GM21723 (cell line): ENCODE measurements at regions not wholly inside any gene's neighbourhood (a gene's known extent, or its start where the extent isn't known, plus 50 kb on each side); places are given as distances from the start of the nearest gene placed in this dataset.
"Not testable (repeated sequence)": the region's sequence is repeated elsewhere in the genome, so short reads cannot be mapped to it uniquely, and the experiment has no call there.

ENCODE experiments used
- ATAC-seq: cut with Tn5 transposase; IDR thresholded peaks from one replicate; pipeline ENCODE4 v1.9.1; 2021; ENCODE audit warnings: mild to moderate bottlenecking, moderate library complexity; ENCODE audit not compliant: unreplicated experiment

GRCh38 chr15:35691891-35692867 lies 146.2 kb upstream of the DPH6 start:
- ATAC-seq = no peak

DNA sequence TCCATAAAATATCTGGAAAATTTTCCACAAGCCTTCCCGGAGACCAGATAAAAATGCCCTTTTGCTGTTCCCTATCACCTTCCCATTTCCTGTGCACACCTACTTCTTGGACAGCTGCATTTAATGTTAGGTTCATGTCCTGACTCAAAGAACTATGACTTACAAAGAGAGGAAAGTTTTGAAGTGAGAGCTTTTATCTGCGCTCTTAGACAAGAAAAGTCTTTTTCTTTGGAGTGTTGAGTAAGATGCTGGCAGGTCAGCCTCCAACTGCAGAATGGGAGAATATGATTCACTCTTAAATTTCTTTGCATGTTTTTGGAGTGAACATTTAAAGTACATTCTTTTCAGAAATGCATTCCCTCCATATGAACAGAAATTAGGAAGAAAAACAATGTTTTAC lies 147.3 kb upstream of the DPH6 start:
- no peak for ATAC-seq

DNA sequence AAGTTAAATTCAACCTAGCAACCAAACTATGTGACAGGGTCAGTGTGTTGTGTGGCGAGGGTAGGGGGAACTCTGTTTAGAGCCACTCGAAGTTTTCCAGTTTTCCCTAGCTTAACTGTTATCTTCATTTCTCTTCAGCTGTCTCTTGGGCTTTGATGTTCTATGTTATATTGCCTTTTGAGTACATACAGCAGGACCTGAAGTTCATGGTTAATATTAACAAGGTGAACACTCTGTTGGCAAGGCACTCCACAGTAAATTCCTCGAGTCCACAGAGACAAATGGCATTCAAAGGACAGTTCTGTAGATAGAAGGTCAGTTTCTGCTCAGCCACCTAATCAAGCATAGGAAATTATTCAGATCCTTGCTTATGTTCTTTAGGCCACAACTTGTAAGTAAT lies 147.9 kb upstream of the DPH6 start:
- ATAC-seq = no peak

- no peak for ATAC-seq
These were observed 149.0 kb upstream of the DPH6 start for GRCh38 chr15:35695003-35695402.

GRCh38 chr15:35696767-35697231 lies 150.8 kb upstream of the DPH6 start:
- no peak for ATAC-seq

DNA sequence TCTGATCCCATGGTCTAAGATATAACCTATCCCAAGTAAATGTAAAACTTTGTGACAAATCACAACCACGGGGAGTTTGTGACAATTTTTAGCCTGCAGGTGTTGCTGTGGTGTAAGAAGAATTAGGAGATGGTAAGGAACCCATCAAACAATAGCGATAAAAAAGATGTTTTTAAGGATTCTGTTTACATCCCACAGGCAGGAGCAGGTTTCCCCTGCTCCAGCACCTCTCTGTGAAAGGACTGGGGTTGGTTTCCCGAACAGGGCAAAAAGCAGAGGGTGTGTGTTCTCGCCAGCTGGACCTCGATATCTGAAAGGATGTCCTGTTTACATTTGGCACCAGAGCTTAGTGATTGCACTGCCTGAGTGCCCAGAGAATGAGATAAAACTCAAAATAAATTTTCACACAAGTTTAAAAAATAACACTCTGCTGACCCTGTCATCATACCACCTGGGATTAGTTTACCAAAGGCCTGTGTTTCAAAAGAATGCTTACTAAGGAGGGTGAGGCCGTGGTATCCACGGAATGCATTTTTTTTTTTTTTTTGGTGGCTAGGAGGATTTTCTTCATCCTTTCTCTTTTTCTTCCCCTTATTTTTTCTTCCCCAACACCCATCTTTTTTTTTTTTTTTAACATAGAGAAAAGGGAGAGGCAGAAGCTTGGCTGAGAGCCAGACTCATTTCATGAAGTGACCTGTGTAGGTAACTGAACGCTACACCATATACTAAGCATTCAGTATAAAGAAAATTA lies 151.8 kb upstream of the DPH6 start:
- ATAC-seq = no peak

DNA sequence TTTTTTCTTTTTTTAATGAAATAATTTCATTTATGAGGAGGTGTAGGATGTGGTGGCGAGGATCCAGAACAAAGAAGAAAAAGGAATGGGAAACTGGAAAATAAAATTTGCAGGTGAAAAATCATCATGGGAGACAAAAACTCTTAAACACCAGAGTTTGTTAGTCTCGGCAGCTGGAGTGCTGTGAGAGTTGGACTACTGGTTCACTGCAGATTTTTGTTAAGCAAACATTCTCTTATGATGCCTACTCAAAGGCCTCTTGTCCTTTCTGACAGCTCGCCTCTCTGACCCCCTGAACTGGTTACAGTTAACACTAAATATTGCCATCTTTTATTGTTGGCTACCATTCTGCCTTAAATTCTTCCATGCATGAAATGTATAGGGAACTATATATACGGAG lies 152.4 kb upstream of the DPH6 start:
- ATAC-seq = no peak

DNA sequence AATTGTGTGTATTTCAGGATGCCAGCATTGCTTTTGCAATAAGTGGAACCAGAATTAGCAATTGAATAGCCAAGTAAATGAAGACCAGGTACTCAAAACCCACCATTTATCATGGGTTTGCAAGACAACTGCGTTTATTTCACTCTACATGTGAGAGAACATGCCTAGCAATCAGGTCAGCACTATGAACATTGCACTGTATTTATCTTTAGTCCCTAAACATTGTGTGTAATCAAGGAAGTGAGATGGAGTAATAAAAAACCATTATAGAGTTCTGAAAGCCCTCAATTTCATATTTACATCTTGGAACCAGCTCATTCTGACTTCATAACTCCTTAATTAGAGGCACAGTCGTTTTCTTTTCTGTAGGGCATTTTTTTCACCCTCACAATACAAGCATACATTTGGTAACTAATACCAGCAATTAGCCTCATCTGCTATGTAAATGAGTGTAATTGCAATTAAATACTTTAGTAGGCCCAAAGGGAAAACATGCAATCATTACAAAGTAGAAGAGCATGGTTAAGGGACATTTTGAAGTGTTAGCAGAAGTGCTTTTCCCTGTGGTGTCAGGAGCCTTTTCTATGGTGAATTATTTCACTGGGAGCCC lies 153.1 kb upstream of the DPH6 start:
- ATAC-seq = no peak

- not testable (repeated sequence) for ATAC-seq
These were observed 154.2 kb upstream of the DPH6 start for GRCh38 chr15:35700091-35700593.

- no peak for ATAC-seq
These were observed 155.6 kb upstream of the DPH6 start for GRCh38 chr15:35701402-35702046.

DNA sequence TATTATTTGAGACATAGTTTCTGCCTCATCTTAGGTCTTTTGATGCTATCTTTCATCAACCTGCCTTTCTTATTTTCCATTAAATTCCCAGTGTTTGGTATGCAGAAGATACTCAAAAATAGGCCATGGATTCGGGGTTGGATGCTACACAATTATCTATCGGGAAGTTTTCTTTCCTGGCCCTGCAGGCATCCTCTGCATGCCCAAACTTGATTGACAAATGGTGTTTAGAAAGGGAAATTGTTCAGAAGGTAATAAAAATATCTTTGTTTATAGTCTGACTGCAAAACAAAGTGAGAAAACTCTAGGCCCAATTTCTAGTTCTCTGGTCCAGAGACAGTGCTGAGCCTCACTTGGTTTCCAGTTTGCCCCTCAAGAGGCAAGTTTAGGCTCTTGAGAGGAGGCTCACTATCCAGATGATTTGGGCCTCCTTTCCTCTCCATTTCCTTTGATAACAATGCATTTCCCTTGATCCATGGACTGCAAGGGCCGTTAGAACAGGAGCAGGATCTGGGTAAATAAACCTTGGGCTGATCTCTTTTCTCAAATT lies 157.1 kb upstream of the DPH6 start:
- ATAC-seq = no peak

DNA sequence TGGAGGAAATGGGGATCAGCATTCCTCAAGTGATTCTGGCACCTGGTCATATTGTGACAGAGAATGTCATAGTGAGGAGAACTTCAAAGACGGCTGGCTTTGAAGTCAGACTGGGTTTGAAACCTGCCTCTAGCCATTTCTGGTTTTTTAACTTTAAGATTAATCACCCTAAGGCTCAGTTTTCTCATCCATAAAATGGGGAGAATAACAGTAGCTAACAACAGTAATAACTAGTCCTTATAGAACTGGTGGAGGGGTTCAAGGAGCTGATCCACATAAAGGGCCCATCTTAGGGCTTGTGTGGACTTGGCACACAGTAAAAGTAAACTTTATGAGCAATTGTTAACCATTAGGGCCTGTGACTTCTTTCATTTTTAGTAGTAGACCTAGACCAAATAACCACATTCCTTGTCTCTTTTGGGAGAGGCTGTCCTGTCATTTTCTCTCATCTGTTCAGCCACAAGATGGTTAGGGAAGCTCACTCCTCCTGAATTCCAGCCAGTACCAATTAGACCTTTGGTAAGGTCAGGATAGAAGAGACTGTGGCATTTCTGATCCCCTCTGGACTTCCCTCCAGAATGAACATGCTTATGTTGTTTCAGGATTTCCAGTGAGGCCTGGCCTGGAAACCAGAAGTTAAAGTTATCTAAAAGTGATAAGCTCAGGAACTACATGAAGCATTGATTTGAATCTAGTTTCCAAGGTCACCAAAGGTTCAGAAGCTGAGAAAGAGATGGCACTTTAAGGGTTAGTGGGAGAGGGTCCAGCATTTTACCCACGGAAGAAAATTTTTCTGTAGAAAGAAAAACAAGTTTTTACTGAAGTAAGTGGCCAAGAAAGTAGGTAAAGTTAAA lies 159.3 kb upstream of the DPH6 start:
- ATAC-seq = no peak

DNA sequence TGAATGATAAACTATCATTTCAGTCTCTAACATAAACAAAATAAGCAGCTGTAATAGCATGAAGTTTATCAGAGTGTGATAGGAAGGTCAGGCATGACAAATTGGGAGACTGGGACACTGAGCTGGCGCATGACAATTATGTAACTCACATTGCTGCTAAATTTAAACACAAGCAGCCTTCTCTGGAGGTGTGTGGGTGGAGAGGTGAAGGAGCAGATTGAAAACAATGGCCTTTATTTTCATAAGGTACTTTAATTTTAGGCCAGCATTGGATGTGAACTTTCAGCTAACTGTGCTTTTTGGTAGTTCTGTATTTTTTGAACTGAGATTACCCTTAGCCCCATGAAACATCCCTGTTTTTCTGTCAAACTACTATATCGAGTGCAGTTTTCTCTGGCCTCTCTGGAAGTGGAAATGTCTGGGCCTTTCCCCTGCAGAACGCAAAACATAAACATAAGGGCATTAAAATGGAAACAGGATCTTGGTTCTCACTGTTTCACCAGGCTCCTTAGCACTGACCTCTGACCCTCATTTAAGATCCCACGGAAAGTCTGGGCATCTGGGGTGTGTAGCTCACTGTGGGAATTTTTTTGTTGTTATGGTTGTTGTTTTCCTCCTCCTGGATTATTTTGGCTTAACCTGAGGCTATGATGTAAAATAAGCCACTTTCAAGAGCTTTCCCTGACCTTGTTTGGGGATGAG lies 160.1 kb upstream of the DPH6 start:
- no peak for ATAC-seq

DNA sequence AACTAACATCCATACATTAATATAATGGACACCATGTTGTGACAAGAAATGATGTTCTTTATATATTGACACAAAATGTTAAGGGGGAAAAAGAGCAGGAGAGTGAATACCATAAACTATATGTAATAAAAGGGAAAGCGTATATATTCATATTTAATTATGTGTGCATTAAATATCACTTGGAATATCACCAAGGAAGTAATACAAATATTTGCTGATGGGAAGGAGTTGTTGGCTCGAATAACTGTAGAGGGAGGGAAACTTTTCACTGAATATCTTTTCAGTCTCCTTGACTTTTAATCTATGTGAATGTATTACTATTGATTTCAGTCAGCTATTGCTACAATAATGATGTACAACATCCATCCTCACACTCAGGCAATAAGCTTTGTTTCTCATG lies 167.0 kb upstream of the DPH6 start:
- ATAC-seq = no peak

GRCh38 chr15:35713733-35714132 lies 167.8 kb upstream of the DPH6 start:
- no peak for ATAC-seq

- no peak for ATAC-seq
These were observed 171.8 kb upstream of the DPH6 start for GRCh38 chr15:35717721-35718120.

GRCh38 chr15:35720019-35720418 lies 174.1 kb upstream of the DPH6 start:
- ATAC-seq = no peak

- no peak for ATAC-seq
These were observed 175.0 kb upstream of the DPH6 start for GRCh38 chr15:35720984-35721383.

DNA sequence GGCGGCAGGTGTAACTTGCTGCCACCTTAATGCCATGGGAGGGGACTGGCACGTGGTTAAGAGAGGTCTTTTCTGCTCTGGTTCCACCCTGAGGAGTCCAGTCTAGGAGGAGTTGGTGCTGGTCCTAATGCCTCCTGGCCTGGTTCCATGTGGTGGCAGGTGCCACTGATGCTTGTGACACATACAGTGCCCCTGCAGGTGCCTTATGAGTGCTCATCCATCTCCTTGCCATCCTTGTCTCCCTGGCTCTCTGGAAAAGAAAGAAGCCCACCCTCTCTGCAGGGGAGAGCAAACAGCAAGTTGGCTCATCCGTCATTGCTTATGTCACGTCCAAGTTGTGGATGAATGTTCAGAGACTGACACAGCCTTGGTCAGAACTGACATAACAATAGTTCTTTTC lies 175.8 kb upstream of the DPH6 start:
- no peak for ATAC-seq
